PC-3 (cell line): ENCODE measurements at regions not wholly inside any gene's neighbourhood (a gene's known extent, or its start where the extent isn't known, plus 50 kb on each side); places are given as distances from the start of the nearest gene placed in this dataset.

Experiments
- ATAC-seq: fragments of 200-7000 bp; cut with Tn5 transposase; 2 replicates; pipeline ENCODE4 v1.9.1; 2020; ENCODE audit warnings: mild to moderate bottlenecking, moderate library complexity
- BruUV-seq: library from RNA; stranded (reverse); fragments of 400-500 nt; replicated peaks from 2 replicates; lab custom pipeline; 2021; lab: Mats Ljungman, UMichigan
- CTCF ChIA-PET: fragments of 300-600 bp; sonication (Branson Sonifier 250); formaldehyde crosslinking; loops from one replicate; lab custom pipeline; 2022; ENCODE audit warnings: antibody characterized with exemption; lab: Charles Lee
- POLR2A ChIA-PET: fragments of 300-600 bp; sonication (Branson Sonifier 250); formaldehyde crosslinking; loops from one replicate; lab custom pipeline; 2022; ENCODE audit warnings: antibody characterized with exemption; ENCODE audit not compliant: unreplicated experiment; lab: Charles Lee
- DNase-seq: peaks from one replicate; pipeline ENCODE4 v3.0.0-alpha.2; 2015
- H2AFZ ChIP-seq: fragments of 300-600 bp; sonication (generic); 2 replicates; pipeline ENCODE4 v1.6.0; 2016; ENCODE audit warnings: antibody characterized with exemption, low read length
- H3F3A ChIP-seq: fragments of 300-600 bp; sonication (generic); one replicate; pipeline ENCODE4 v1.6.0; 2017; ENCODE audit warnings: antibody characterized with exemption, low read length, control low read depth, mild to moderate bottlenecking; ENCODE audit not compliant: unreplicated experiment
- H3K27ac ChIP-seq: fragments of 300-600 bp; sonication (generic); 2 replicates; pipeline ENCODE4 v1.5.1; 2016; ENCODE audit warnings: mild to moderate bottlenecking, low read length
- H3K27me3 ChIP-seq: fragments of 300-600 bp; sonication (generic); 2 replicates; pipeline ENCODE4 v1.6.1; 2016; ENCODE audit warnings: low read length, mixed read lengths
- H3K36me3 ChIP-seq: fragments of 300-600 bp; sonication (generic); 2 replicates; pipeline ENCODE4 v1.6.1; 2016; ENCODE audit warnings: low read depth, mixed run types, low read length, mixed read lengths
- H3K4me1 ChIP-seq: fragments of 300-600 bp; sonication (generic); 2 replicates; pipeline ENCODE4 v1.5.1; 2016; ENCODE audit warnings: low read length; ENCODE audit not compliant: insufficient read depth
- H3K4me2 ChIP-seq: fragments of 300-600 bp; sonication (generic); 2 replicates; pipeline ENCODE4 v1.6.0; 2016; ENCODE audit warnings: low read length
- H3K4me3 ChIP-seq: fragments of 300-600 bp; sonication (generic); 2 replicates; pipeline ENCODE4 v1.5.1; 2016; ENCODE audit warnings: mild to moderate bottlenecking, low read length, mixed read lengths
- H3K79me2 ChIP-seq: fragments of 300-600 bp; sonication (generic); 2 replicates; pipeline ENCODE4 v1.6.1; 2017; ENCODE audit warnings: low read length, mixed read lengths
- H3K9ac ChIP-seq: fragments of 300-600 bp; sonication (generic); 2 replicates; pipeline ENCODE4 v1.6.0; 2016; ENCODE audit warnings: mild to moderate bottlenecking, low read length
- H3K9me2 ChIP-seq: fragments of 300-600 bp; sonication (generic); replicated peaks from 2 replicates; pipeline ENCODE4 v1.6.1; 2016; ENCODE audit warnings: mixed run types, low read length, mixed read lengths
- H3K9me3 ChIP-seq: fragments of 300-600 bp; sonication (generic); 2 replicates; pipeline ENCODE4 v1.6.1; 2016; ENCODE audit warnings: low read length, mixed read lengths
- H4K20me1 ChIP-seq: fragments of 300-600 bp; sonication (generic); 2 replicates; pipeline ENCODE4 v1.6.1; 2016; ENCODE audit warnings: low read length, mixed read lengths
- EZH2 ChIP-seq: fragments of 300-600 bp; sonication (generic); IDR thresholded peaks from one replicate; pipeline ENCODE4 v1.6.1; 2017; ENCODE audit warnings: antibody characterized with exemption, mild to moderate bottlenecking, low read length; ENCODE audit not compliant: unreplicated experiment
- EZH2phosphoT487 ChIP-seq: fragments of 300-600 bp; sonication (generic); IDR thresholded peaks from 2 replicates; pipeline ENCODE4 v1.6.1; 2018; ENCODE audit warnings: mild to moderate bottlenecking, antibody characterized with exemption, low read length, borderline replicate concordance
- intact Hi-C: fragments of 100-400 bp; cut with micrococcal nuclease; formaldehyde crosslinking; loops from 2 replicates; pipeline ENCODE4 v1.9.0; 2023
- TF ChIP-seq, protein P1 (sequence below): fragments of 300-600 bp; sonication (generic); conservative IDR thresholded peaks from 2 replicates; pipeline ENCODE4 v1.5.1; 2017; ENCODE audit warnings: antibody characterized with exemption, low read depth, mild to moderate bottlenecking, low read length

DNA sequence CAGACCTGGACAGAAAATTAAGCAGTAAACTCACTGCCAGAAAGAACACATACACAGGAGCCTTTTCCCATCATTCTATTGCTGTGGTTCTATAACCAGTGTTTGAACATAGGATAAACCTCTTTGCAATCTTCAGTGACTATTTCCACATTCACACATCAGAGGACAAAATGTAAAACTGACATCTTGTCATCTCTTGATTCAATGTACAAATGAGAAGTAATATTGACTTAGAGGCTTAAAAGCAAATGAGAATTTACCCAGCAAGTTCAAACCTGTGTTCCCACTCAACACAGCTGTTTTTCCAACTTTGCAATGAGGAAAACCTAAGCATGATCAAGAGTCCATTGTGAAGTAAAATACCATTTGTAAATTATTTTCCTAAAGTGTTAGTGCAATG, 307.1 kb upstream of the CPXCR1 start:
- H3K36me3 ChIP-seq = no peaks in the 10 kb centered on the region
- H3K27ac ChIP-seq = no peak overlapping the region
- intact Hi-C loops = no loop called here
- ChIA-PET CTCF (no interaction called here), POLR2A (no interaction called here)
- no peaks in the 10 kb centered on the region for H3K27me3 ChIP-seq
- no peak overlapping the region for H2AFZ ChIP-seq
- TF ChIP-seq EZH2phosphoT487 (no peak), EZH2 (no peak)
- TF ChIP-seq, protein P1, sequence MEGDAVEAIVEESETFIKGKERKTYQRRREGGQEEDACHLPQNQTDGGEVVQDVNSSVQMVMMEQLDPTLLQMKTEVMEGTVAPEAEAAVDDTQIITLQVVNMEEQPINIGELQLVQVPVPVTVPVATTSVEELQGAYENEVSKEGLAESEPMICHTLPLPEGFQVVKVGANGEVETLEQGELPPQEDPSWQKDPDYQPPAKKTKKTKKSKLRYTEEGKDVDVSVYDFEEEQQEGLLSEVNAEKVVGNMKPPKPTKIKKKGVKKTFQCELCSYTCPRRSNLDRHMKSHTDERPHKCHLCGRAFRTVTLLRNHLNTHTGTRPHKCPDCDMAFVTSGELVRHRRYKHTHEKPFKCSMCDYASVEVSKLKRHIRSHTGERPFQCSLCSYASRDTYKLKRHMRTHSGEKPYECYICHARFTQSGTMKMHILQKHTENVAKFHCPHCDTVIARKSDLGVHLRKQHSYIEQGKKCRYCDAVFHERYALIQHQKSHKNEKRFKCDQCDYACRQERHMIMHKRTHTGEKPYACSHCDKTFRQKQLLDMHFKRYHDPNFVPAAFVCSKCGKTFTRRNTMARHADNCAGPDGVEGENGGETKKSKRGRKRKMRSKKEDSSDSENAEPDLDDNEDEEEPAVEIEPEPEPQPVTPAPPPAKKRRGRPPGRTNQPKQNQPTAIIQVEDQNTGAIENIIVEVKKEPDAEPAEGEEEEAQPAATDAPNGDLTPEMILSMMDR = no peak
- H4K20me1 ChIP-seq = no peaks in the 10 kb centered on the region
- H3F3A ChIP-seq = no peaks in the 10 kb centered on the region
- no peak for DNase-seq
- H3K4me2 ChIP-seq = no peak overlapping the region
- H3K9ac ChIP-seq = no peak overlapping the region
- no TSS peak for BruUV-seq
- H3K4me3 ChIP-seq = no peak overlapping the region
- no peaks in the 10 kb centered on the region for H3K79me2 ChIP-seq
- no peaks in the 10 kb centered on the region for H3K4me1 ChIP-seq
- no peaks in the 10 kb centered on the region for H3K9me3 ChIP-seq
- ATAC-seq = no peak
- H3K9me2 ChIP-seq = no peaks in the 10 kb centered on the region
